ENCODE measurements at regions not wholly inside any gene's neighbourhood (a gene's known extent, or its start where the extent isn't known, plus 50 kb on each side); places are given as distances from the start of the nearest gene placed in this dataset.

DNA sequence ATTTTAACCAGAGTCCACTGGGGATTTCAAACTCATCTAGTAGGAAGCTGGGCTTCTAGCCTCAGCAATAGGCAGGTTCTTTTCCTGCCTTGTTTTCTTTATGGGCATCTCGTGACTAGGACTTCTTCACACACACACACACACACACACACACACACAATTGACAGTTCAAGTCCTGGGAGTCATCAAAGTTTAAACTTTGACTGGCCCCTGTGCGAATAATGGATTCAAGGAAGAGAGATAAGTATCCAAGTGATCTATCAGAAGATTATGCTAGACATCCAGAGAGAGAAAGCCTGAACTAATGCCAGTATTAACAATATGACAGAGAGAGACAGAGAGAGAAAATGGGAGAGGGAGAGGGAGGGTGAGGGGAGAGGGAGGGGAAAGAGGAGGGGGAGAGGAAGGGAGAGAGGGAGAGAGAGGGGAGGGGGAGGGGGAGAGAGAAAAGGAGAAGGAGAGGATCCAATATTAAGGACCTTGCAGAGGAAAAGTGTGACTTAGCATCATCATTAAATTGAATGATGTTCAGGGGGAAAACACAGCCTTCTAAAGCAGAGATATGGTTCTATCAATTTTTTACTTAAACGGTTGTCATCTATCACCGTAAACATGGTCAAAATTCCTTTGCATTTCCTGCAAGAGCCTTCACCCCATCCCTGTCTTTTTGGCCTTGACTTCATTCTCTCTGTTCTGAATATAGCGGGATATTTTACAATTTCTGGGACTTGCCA, 327.6 kb upstream of the ZEB2 start:
- Mint-ChIP-seq H3K4me1 (ENCODE audit: low read depth) (no peaks in the 10 kb centered on the region), H3K9me3 (no peaks in the 10 kb centered on the region), H3K4me3 (no peak overlapping the region), H3K36me3 (ENCODE audit: insufficient read depth) (no peaks in the 10 kb centered on the region), H3K27me3 (ENCODE audit: low read depth) (no peaks in the 10 kb centered on the region)
- no peak for ATAC-seq
- DNase-seq, result no peak

DNA sequence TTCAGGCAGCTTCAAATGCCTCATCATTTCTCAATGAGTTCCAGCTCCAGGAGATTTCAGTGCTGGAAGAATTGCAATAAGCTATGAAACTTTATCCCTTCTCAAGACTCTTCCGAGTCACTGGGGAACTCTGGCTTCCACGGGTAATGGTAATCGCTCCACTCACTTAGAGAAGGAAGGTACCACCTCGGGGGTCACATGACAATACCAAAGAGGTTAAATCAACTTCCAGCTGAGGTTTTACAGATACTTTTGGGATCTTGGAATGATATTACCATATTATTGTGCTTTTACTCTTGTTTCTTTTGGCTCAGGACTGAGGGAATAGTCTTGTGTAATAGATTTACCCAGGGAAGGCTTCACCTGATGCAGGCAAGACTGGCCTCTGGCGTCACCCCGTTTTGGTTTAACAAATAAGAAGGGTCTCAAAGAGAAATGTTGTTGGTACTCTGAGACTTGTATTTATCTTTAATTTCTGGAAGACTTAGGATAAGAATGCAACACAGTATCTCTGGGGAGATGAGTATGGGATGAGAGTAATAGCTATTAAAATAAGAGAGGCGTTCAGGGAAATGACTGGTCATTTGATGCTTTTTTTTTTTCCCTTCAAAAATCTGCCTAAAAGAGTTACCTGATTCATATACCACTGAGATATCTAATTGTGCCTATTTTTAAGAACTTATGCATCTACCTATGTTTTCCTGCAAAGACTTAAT, 316.9 kb upstream of the ZEB2 start:
- Mint-ChIP-seq H3K36me3 (ENCODE audit: insufficient read depth) (no peaks in the 10 kb centered on the region), H3K27me3 (ENCODE audit: low read depth) (peaks cover 3% of the 10 kb centered on the region), H3K9me3 (no peaks in the 10 kb centered on the region), H3K4me1 (ENCODE audit: low read depth) (no peaks in the 10 kb centered on the region), H3K4me3 (no peak overlapping the region)
- ATAC-seq (no peak), DNase-seq (no peak)

DNA sequence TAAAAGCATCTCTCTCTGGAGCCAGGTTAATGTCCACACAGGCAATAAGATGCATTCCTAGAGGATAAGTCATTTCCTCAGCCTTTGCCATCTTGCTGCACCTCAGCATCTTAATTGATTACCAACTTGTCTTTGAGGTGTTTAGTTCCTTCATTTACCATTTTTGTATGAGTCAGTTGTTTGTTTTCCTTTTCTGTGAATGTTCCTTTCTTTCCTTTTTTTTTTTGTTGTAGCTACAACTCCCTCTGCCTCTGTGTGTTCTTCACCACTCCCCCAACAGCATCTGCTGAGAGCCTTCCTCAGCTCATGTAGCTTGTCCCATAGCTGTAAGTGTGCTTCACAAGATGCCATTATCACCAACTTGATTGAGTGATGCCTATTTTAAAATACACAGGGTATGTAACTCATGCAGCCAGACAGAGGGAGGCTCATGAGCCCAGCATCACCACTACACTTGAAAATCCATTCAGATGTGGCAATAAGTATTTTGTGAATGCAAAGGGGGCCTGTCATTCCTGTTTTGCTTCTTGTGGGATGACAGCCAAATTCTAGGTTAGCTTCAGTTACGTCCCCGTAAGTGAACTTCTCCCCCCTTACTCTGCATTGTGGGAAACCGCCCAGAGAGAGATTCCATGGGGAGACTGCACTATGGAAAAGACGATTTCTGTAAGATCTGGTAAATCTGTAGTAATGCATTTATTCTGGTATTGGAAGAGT, 315.9 kb upstream of the ZEB2 start:
- Mint-ChIP-seq H3K4me3 (no peak overlapping the region), H3K4me1 (ENCODE audit: low read depth) (no peaks in the 10 kb centered on the region), H3K27me3 (ENCODE audit: low read depth) (peaks cover 3% of the 10 kb centered on the region), H3K36me3 (ENCODE audit: insufficient read depth) (no peaks in the 10 kb centered on the region), H3K9me3 (no peaks in the 10 kb centered on the region)
- ATAC-seq (no peak), DNase-seq (no peak)

DNA sequence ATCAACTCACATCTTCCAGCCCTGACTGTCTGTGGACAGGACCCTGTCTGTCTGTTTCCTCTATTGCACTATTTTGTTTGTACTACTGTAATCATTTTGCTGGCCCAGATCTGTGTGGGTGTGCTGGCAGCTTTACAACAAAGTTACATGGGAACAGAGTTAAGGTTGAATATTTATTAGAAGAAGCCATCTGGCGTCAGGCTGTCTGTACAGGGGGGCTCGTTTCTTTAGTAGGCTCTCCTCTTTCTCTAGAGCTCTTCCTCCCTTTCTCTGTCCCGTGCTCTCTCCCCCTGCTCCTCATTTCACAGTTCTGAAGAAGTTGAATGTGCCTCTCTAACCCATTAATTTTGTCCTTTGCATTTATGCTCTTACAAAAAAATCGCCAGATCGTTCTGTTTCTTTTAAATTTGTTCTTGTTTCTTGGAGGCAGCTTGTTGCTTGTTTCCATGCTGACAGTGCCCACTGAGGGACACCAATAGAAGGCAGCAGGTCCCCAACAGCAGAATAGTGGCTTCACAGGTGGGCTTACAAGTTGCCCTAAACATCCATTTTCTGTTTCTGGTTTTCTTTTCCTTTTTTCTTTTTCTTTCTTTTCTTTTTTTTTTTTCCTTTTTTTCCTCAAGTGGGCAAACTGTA, 315.2 kb upstream of the ZEB2 start:
- Mint-ChIP-seq H3K4me3 (no peak overlapping the region), H3K36me3 (ENCODE audit: insufficient read depth) (no peaks in the 10 kb centered on the region), H3K4me1 (ENCODE audit: low read depth) (no peaks in the 10 kb centered on the region), H3K27me3 (ENCODE audit: low read depth) (peaks cover 3% of the 10 kb centered on the region), H3K9me3 (no peaks in the 10 kb centered on the region)
- ATAC-seq (no peak), DNase-seq (no peak)

DNA sequence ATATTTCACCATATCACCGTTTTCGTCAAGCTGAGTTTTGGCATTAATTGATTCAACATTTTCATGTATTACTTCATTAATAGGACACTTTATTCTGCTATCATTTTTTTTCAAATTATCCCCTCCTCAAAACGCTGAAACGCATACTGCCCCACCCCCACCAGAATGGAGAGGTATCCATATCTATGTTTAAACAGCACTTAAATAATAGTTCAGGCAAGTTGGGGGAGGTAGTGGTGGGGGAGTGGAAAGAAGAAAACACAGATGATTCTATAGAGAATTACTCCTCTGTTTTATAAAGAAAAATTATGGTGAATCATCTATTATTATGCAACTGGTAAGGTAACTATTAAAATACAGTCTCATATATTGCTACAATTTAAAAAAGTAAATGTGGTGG, 314.4 kb upstream of the ZEB2 start:
- no peaks in the 10 kb centered on the region for H3K36me3 Mint-ChIP-seq (ENCODE audit: insufficient read depth)
- no peak overlapping the region for H3K4me3 Mint-ChIP-seq
- no peaks in the 10 kb centered on the region for H3K4me1 Mint-ChIP-seq (ENCODE audit: low read depth)
- ATAC-seq (no peak), DNase-seq (no peak)
- H3K27me3 Mint-ChIP-seq (ENCODE audit: low read depth), result peaks cover 3% of the 10 kb centered on the region
- H3K9me3 Mint-ChIP-seq, result no peaks in the 10 kb centered on the region

DNA sequence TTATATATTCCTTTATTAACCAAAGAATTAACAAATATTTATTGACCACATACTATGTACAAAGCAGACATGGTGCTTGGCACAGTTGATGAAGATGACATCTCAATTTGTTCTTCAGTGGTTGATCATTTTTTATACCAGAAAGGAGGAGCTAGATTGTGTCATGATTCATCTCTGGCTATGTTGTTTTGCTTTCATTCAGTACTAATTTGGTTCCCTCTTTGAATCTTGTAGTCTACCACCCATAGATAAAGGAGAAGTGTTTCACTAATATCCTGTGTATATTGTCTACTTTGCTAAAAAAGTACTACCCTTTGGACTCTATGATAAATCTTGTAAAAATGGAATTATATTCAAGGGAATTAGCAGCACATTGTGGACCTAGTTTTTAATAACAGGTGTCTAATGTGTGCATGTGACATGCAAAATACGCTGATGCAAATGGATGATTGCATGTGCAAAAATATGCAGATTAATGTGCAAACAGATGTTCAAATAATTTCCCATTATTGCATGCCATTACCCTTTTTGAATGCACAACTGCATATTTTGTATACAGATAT, 313.2 kb upstream of the ZEB2 start:
- H3K4me3 Mint-ChIP-seq, result no peak overlapping the region
- DNase-seq (no peak), ATAC-seq (no peak)
- H3K36me3 Mint-ChIP-seq (ENCODE audit: insufficient read depth), result no peaks in the 10 kb centered on the region
- no peaks in the 10 kb centered on the region for H3K4me1 Mint-ChIP-seq (ENCODE audit: low read depth)
- peaks cover 3% of the 10 kb centered on the region for H3K27me3 Mint-ChIP-seq (ENCODE audit: low read depth)
- H3K9me3 Mint-ChIP-seq, result no peaks in the 10 kb centered on the region

DNA sequence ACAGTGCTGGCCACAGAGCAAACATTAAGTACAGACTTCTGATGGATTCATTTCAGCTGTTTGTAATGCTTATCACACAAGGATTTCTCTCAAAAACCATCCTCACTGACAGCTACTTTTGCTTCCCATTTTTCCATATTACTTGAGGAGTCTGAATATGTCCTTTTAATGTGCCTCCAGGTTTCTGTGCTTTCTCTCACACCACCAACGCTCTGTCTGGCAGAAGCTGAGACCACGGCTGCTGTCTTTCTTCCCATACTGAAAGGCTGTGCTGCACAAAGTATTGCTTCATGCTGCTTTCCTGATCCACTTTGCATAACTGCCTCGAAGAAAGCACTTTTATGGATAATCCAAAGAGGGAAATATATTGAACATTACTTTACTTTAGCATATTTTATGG, 312.1 kb upstream of the ZEB2 start:
- no peak for ATAC-seq
- no peaks in the 10 kb centered on the region for H3K9me3 Mint-ChIP-seq
- H3K4me3 Mint-ChIP-seq, result no peak overlapping the region
- no peaks in the 10 kb centered on the region for H3K27me3 Mint-ChIP-seq (ENCODE audit: low read depth)
- no peak for DNase-seq
- no peaks in the 10 kb centered on the region for H3K4me1 Mint-ChIP-seq (ENCODE audit: low read depth)
- no peaks in the 10 kb centered on the region for H3K36me3 Mint-ChIP-seq (ENCODE audit: insufficient read depth)

DNA sequence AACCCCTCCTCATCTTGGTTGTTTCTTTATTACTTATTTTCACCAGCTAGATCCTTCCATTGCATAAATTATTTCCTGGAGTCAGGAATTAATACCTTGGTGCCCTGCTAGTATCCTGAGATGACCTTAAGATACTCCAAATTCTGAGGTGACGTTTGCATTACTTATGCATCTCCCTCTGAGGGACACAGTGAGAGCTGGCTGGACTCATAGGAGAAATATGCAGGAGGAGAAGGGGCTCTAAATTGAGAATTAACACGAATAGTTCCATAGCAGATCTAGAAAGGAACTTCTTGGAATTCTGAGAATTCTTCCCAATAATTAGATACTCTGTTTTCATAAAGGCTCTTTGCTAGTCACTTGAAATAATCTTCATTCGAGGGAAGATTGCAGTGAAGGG, 310.6 kb upstream of the ZEB2 start:
- Mint-ChIP-seq H3K36me3 (ENCODE audit: insufficient read depth) (no peaks in the 10 kb centered on the region), H3K4me1 (ENCODE audit: low read depth) (no peaks in the 10 kb centered on the region), H3K9me3 (no peaks in the 10 kb centered on the region), H3K27me3 (ENCODE audit: low read depth) (no peaks in the 10 kb centered on the region), H3K4me3 (no peak overlapping the region)
- DNase-seq, result no peak
- ATAC-seq, result no peak

DNA sequence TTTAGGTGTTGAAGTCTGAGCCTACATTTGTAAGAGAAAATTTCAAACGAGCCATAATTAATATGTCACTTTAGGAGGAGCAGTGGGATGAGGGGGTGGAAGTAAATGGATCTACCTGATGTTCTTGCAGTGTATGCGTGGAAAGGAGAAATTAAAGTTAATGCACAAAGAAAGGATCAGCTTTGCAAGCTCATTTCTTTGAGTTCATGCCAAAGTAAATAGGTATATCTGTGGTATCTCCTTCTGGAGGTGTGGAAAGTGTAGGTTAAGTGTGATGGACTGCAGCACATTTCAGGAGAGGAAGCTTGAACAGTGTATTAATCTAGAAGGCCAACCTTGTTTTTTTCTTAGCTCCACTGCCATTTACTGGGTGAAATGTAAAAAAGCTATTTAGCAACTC, 307.5 kb upstream of the ZEB2 start:
- Mint-ChIP-seq H3K36me3 (ENCODE audit: insufficient read depth) (no peaks in the 10 kb centered on the region), H3K9me3 (no peaks in the 10 kb centered on the region), H3K4me3 (no peak overlapping the region), H3K4me1 (ENCODE audit: low read depth) (no peaks in the 10 kb centered on the region), H3K27me3 (ENCODE audit: low read depth) (no peaks in the 10 kb centered on the region)
- no peak for ATAC-seq
- no peak for DNase-seq

DNA sequence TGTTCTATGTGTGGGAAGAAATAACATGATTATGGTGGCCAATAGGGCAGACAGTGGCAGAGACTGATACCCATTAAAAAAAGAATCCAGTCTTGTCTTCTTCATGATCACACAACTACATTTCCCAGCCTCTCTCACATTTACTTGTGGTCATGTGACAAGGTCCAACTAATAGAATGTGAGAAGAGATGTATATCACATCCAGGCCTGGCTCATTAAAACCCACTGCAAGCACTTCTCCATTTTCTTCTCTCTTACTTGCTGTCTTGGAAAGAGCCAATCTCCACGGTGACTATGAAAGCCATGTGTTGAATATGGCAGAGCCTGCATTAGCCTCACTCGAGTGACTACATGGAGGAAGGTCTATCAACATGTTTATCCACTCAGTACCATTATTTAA, 306.2 kb upstream of the ZEB2 start:
- Mint-ChIP-seq H3K4me1 (ENCODE audit: low read depth) (no peaks in the 10 kb centered on the region), H3K36me3 (ENCODE audit: insufficient read depth) (no peaks in the 10 kb centered on the region), H3K4me3 (no peak overlapping the region), H3K9me3 (no peaks in the 10 kb centered on the region), H3K27me3 (ENCODE audit: low read depth) (no peaks in the 10 kb centered on the region)
- DNase-seq (no peak), ATAC-seq (no peak)

DNA sequence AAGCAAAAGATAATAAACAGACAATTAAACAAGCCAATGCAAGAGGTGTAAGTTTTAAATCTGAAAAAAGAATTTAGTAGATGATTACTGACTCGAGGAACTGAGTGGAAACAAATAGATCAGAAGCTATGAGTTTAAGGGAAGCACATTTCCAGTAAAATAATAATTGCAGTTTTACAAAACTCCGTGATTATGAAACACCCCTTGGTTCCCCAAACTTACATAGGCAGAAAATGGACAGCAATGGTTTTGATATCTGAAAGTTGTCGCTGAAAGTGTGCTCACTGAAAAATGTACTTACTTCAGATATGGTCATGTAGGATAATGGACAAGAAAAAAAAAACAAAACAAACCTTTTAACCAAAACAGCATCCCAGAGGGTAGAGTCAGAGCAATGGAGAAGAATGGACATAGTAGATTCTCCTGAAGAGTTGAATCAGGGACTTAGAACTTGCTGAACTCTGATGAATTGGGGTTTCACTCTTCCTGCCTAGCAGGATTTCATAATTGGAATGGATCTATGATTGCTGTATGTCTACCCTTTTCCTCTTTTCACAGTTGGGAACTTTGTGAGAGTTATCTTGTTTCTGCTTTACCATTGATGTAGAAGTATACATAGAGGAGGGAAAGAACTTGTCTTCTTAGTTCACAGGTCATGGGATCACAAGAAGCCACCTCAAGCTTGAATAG, 305.6 kb upstream of the ZEB2 start:
- H3K36me3 Mint-ChIP-seq (ENCODE audit: insufficient read depth), result no peaks in the 10 kb centered on the region
- no peaks in the 10 kb centered on the region for H3K4me1 Mint-ChIP-seq (ENCODE audit: low read depth)
- no peak overlapping the region for H3K4me3 Mint-ChIP-seq
- ATAC-seq (no peak), DNase-seq (no peak)
- no peaks in the 10 kb centered on the region for H3K9me3 Mint-ChIP-seq
- H3K27me3 Mint-ChIP-seq (ENCODE audit: low read depth), result no peaks in the 10 kb centered on the region

DNA sequence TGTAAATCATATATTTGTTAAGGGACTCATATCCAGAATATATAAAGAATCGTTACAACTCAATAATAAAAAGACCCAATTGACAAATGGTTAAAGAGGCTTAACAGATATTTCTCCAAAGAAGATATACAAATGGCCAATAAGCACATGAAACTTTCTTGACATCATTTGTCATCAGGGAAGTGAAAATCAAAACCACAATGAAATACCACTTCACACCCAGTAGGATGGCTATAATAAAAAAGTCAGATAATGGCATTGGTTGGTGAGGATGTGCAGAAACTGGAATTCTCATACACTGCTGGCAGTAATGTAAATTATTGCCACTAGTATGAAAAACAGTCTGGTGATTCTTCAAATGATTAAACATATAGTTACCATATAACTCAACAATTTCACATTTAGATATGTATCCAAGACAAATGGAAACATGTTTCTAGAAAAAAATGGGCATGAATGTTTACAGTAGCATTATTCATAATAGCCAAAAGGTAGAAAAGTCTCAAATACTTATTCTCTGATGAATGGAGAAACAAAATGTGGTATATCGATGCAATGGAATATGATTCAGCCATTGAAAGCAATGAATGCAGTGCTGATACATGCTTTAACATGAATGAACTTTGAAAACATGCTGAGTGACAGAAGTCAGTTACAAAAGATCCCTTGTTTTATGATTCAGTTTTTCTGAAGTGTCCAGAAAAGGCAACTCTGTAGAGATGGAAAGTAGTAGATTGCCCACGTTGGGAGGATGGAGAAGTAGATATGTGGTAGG, 304.6 kb upstream of the ZEB2 start:
- H3K4me3 Mint-ChIP-seq, result no peak overlapping the region
- no peaks in the 10 kb centered on the region for H3K9me3 Mint-ChIP-seq
- H3K4me1 Mint-ChIP-seq (ENCODE audit: low read depth), result no peaks in the 10 kb centered on the region
- no peaks in the 10 kb centered on the region for H3K27me3 Mint-ChIP-seq (ENCODE audit: low read depth)
- ATAC-seq, result no peak
- no peak for DNase-seq
- no peaks in the 10 kb centered on the region for H3K36me3 Mint-ChIP-seq (ENCODE audit: insufficient read depth)

DNA sequence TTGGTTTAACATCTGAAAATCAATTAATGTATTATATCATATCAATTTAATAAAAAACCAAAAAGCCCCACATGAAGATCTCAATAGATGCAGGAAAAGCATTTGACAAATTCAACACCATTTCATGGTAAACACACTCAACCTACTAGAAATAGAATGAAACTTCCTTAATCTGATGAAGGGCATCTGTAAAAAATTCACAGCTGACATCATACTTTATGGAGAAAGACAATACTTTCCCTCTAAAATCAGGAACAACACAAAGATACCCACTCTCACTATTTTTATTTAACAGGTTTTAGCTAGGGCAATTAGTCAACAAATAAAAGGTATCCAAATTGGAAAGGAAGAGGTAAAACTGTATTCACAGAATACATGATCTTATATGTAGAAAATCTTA, 303.0 kb upstream of the ZEB2 start:
- no peaks in the 10 kb centered on the region for H3K36me3 Mint-ChIP-seq (ENCODE audit: insufficient read depth)

More for the DNA sequence above, 303.0 kb upstream of the ZEB2 start:
- no peaks in the 10 kb centered on the region for H3K9me3 Mint-ChIP-seq
- ATAC-seq (no peak), DNase-seq (no peak)
- no peak overlapping the region for H3K4me3 Mint-ChIP-seq
- no peaks in the 10 kb centered on the region for H3K4me1 Mint-ChIP-seq (ENCODE audit: low read depth)
- H3K27me3 Mint-ChIP-seq (ENCODE audit: low read depth), result peaks cover 2% of the 10 kb centered on the region
